ENCODE measurements at regions not wholly inside any gene's neighbourhood (a gene's known extent, or its start where the extent isn't known, plus 50 kb on each side); places are given as distances from the start of the nearest gene placed in this dataset.

DNA sequence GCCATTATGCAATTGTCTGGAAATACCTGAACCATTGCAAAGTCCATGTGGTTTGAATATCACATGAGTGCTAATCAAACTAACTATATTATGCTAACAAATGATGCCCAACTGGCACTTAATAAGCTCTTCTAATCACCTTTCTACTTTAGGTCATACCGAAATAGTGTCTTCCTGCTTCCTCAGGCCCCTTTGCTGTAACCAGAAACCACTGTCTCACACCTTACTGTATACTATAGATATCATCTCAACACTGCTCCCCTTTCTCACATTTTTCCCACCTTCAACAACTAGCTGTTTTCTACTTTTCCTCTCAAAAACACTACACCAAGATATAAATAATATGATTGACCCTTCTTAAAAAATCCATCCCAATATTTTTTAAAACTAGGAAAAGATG lies 633.9 kb downstream of the BCL11A start (continued):
- no peak for TF ChIP-seq CTCF (IDR thresholded peaks at IDR 0.05; ENCODE audit: control extremely low read depth in 1 of 3, insufficient read depth in 1 of 3, low read depth in 1 of 3, low read length in 3 of 3)
- TF ChIP-seq ZNF274 (IDR thresholded peaks at IDR 0.05; ENCODE audit: borderline replicate concordance, extremely low read depth, low read length), result no peak
- TF ChIP-seq BRCA1 (IDR thresholded peaks at IDR 0.05; ENCODE audit: low read depth, low read length), result no peak
